ENCODE measurements at regions not wholly inside any gene's neighbourhood (a gene's known extent, or its start where the extent isn't known, plus 50 kb on each side); places are given as distances from the start of the nearest gene placed in this dataset.

GRCh38 chr5:109558952-109559351 lies 130.8 kb upstream of the MAN2A1 start (continued):
- no peak for TF ChIP-seq ZNF701 (tag by site-specific recombination; IDR thresholded peaks at IDR 0.05)

- Histone ChIP-seq H3K36me3 (ENCODE audit: control insufficient read depth in 2 of 2, insufficient read depth in 1 of 2, low read length in 2 of 2) (no peaks in the 10 kb centered on the region), H3K9me3 (ENCODE audit: control insufficient read depth, insufficient read depth, low read depth, low read length) (no peaks in the 10 kb centered on the region), H3K27ac (ENCODE audit: extremely low read depth, low read depth, low read length) (no peak overlapping the region), H3K4me1 (ENCODE audit: control insufficient read depth, insufficient read depth, low read length) (no peaks in the 10 kb centered on the region), H3K4me3 (ENCODE audit: low read depth, low read length) (no peak overlapping the region)
- CTCF ChIA-PET = interaction anchor here (0.7 kb wide), 1 partner anchor 1035 kb away, joined by 3 read pairs; no protein-coding TSS in a partner anchor
- TF ChIP-seq ZNF248 (tag by site-specific recombination; IDR thresholded peaks at IDR 0.05) (no peak), ZNF37A (tag by site-specific recombination; IDR thresholded peaks at IDR 0.05) (no peak), ZNF837 (tag by site-specific recombination; IDR thresholded peaks at IDR 0.05) (no peak), ZNF624 (tag by site-specific recombination; IDR thresholded peaks at IDR 0.05) (no peak), ZNF501 (tag by site-specific recombination; IDR thresholded peaks at IDR 0.05) (no peak), ZBTB20 (tag by site-specific recombination; IDR thresholded peaks at IDR 0.05) (no peak), ZNF391 (tag by site-specific recombination; IDR thresholded peaks at IDR 0.05; ENCODE audit: borderline replicate concordance, low read depth) (no peak), HOXD13 (CRISPR knock-in tag; IDR thresholded peaks at IDR 0.05; ENCODE audit: borderline replicate concordance) (no peak), BCL11B (tag by site-specific recombination; IDR thresholded peaks at IDR 0.05; ENCODE audit: low read depth) (no peak), INSM2 (tag by site-specific recombination; IDR thresholded peaks at IDR 0.05) (no peak), ZNF670 (tag by site-specific recombination; IDR thresholded peaks at IDR 0.05; ENCODE audit: low read depth) (no peak), ZBTB6 (tag by site-specific recombination; IDR thresholded peaks at IDR 0.05) (no peak), SCRT1 (tag by site-specific recombination; IDR thresholded peaks at IDR 0.05; ENCODE audit: borderline replicate concordance) (no peak)
- POLR2A ChIA-PET = no interaction called here
Observed at GRCh38 chr5:109558364-109558763, 131.4 kb upstream of the MAN2A1 start.

GRCh38 chr5:109553846-109554245 lies 135.9 kb upstream of the MAN2A1 start:
- no peak overlapping the region for H3K27ac ChIP-seq (ENCODE audit: extremely low read depth, low read depth, low read length)
- no peaks in the 10 kb centered on the region for H3K36me3 ChIP-seq (ENCODE audit: control insufficient read depth in 2 of 2, insufficient read depth in 1 of 2, low read length in 2 of 2)
- H3K4me1 ChIP-seq (ENCODE audit: control insufficient read depth, insufficient read depth, low read length) = no peaks in the 10 kb centered on the region
- ChIA-PET POLR2A (no interaction called here), CTCF (no interaction called here)
- H3K4me3 ChIP-seq (ENCODE audit: low read depth, low read length) = no peak overlapping the region
- no peaks in the 10 kb centered on the region for H3K9me3 ChIP-seq (ENCODE audit: control insufficient read depth, insufficient read depth, low read depth, low read length)
- no peak for TF ChIP-seq ZNF677 (tag by site-specific recombination; IDR thresholded peaks at IDR 0.05)
- no peak for TF ChIP-seq ZBTB10 (tag by site-specific recombination; IDR thresholded peaks at IDR 0.05)
- TF ChIP-seq ZBTB11 (tag by site-specific recombination; conservative IDR thresholded peaks at IDR 0.05; ENCODE audit: low read depth) = no peak
- no peak for TF ChIP-seq ZSCAN30 (tag by site-specific recombination; IDR thresholded peaks at IDR 0.05)
- no peak for TF ChIP-seq ZNF558 (tag by site-specific recombination; IDR thresholded peaks at IDR 0.05)
- no peak for TF ChIP-seq ZNF76 (tag by site-specific recombination; IDR thresholded peaks at IDR 0.05; ENCODE audit: borderline replicate concordance, low read depth)
- TF ChIP-seq TCF7L2 (IDR thresholded peaks at IDR 0.05; ENCODE audit: borderline replicate concordance, low read depth, low read length) = no peak
- no peak for TF ChIP-seq ZNF214 (tag by site-specific recombination; IDR thresholded peaks at IDR 0.05; ENCODE audit: borderline replicate concordance)
- TF ChIP-seq ZNF302 (tag by site-specific recombination; IDR thresholded peaks at IDR 0.05; ENCODE audit: low read depth) = no peak
- TF ChIP-seq ZNF776 (tag by site-specific recombination; IDR thresholded peaks at IDR 0.05; ENCODE audit: borderline replicate concordance) = no peak
- TF ChIP-seq ZNF416 (tag by site-specific recombination; IDR thresholded peaks at IDR 0.05) = no peak
- TF ChIP-seq BCL11B (tag by site-specific recombination; IDR thresholded peaks at IDR 0.05; ENCODE audit: low read depth) = no peak
